ENCODE measurements at regions not wholly inside any gene's neighbourhood (a gene's known extent, or its start where the extent isn't known, plus 50 kb on each side); places are given as distances from the start of the nearest gene placed in this dataset.

DNA sequence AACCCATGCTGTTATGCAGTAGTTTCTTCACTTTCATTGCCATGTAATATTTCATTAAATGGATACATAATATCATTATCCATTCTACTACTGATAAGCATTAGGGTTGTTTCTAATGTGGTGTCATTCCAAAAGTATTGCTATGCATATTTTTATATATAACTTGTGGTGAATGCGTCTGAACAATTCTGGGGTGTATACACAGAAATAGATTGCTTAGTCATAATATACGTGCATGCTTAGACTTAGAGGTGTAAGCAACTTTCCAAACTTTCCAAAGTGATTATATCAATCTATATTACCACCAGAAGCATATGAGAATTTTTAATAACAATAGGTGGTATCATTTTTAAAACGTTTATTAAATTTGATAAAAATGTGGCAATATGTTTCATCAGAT is 540.9 kb downstream of the DSC3 start:
- ChIA-PET CTCF (no interaction called here), POLR2A (no interaction called here)
- no peaks in the 10 kb centered on the region for H3K4me1 Mint-ChIP-seq
- H3K27me3 Mint-ChIP-seq, result no peaks in the 10 kb centered on the region
- H3K4me3 Mint-ChIP-seq, result no peak overlapping the region
- no peak overlapping the region for H3K27ac Mint-ChIP-seq
- H3K36me3 Mint-ChIP-seq (ENCODE audit: low read depth), result no peaks in the 10 kb centered on the region
- DNase-seq, result no peak
- H3K9me3 Mint-ChIP-seq, result no peaks in the 10 kb centered on the region

DNA sequence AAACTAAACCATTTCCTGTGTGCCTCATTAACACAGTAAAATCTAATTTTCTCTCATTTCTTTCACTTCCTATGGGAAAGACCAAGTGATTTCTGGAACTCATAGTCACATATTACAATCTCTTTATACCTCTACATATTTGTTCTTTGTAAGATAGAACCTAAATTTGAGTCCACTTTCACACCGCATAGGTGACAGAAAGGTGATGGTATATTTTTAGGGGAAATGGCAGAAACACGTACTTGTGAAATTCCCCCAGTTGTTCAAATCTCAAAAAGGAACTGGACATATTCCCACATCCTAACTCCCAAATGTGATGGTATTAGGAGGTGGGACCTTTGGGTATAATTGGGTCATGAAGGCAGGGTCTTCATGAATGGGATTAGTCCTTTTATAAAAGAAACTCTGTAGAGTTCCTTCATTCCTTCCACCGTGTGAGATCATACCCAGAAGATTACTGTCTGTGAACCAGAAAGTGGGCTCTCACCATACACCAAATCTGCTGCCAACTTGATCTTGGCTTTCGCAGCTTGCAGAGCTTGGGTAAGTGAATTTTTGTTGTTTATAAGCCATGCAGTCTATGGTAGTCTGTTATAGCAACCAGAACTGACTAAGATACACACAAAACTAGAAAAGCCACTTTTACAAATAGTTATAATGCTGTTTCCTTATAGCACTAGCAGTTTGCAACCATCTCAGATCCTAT is 542.1 kb downstream of the DSC3 start:
- DNase-seq, result no peak
- H3K9me3 Mint-ChIP-seq, result no peaks in the 10 kb centered on the region
- POLR2A ChIA-PET, result no interaction called here
- no peaks in the 10 kb centered on the region for H3K36me3 Mint-ChIP-seq (ENCODE audit: low read depth)
- H3K27ac Mint-ChIP-seq, result no peak overlapping the region
- no peaks in the 10 kb centered on the region for H3K27me3 Mint-ChIP-seq
- H3K4me1 Mint-ChIP-seq, result no peaks in the 10 kb centered on the region
- CTCF ChIA-PET, result no interaction called here
- H3K4me3 Mint-ChIP-seq, result no peak overlapping the region

DNA sequence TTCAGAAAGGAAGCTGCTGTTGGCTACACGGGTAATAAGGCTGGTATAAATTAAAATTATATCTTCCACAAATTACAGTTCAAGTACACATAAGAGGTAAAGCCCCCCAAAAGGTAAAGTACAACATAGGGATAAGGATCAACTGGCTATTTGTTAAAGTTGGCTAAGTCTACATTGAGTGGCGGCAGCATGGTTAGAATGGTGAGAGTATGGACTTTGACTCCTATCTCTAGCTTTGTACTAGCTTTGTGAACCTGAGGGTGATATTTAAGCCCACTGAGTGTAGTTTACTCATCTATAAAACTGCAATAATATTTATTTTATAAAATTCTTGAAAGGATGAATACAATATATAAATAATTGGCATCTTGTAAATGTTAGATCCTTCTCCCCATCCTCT is 542.8 kb downstream of the DSC3 start:
- Mint-ChIP-seq H3K27ac (no peak overlapping the region), H3K36me3 (ENCODE audit: low read depth) (no peaks in the 10 kb centered on the region), H3K4me3 (no peak overlapping the region), H3K4me1 (no peaks in the 10 kb centered on the region), H3K9me3 (no peaks in the 10 kb centered on the region), H3K27me3 (no peaks in the 10 kb centered on the region)
- ChIA-PET CTCF (no interaction called here), POLR2A (no interaction called here)
- DNase-seq, result no peak

DNA sequence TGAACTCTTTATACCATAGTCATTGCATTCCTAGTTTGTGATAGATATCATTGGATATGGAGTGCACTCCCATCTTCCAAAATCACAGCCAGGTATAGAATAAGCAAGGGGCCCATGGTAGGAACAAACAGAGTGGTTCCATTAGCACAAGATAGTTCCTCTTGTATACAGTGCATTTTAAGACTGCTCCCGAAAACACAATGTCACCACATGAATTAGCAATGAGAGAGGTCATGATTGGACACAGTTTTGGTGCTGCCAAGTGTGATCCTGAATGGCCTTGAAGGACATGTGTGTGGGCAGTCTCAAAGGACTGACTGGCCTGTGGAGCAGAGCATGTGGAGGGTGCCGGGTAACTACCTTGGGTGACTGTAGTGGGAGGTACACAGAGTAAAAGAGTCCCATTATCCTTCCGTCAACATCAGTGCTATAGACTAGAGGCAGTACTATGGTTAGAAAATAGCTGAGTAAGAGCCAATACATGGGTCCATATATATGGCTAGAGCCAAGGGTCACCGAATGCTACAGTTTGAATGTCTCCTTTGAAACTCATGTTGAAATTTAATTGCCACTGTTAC is 549.9 kb downstream of the DSC3 start:
- POLR2A ChIA-PET, result no interaction called here
- no peak for DNase-seq
- CTCF ChIA-PET, result no interaction called here
- H3K27me3 Mint-ChIP-seq, result no peaks in the 10 kb centered on the region
- no peaks in the 10 kb centered on the region for H3K4me1 Mint-ChIP-seq
- H3K4me3 Mint-ChIP-seq, result no peak overlapping the region
- H3K36me3 Mint-ChIP-seq (ENCODE audit: low read depth), result no peaks in the 10 kb centered on the region
- no peaks in the 10 kb centered on the region for H3K9me3 Mint-ChIP-seq
- no peak overlapping the region for H3K27ac Mint-ChIP-seq

DNA sequence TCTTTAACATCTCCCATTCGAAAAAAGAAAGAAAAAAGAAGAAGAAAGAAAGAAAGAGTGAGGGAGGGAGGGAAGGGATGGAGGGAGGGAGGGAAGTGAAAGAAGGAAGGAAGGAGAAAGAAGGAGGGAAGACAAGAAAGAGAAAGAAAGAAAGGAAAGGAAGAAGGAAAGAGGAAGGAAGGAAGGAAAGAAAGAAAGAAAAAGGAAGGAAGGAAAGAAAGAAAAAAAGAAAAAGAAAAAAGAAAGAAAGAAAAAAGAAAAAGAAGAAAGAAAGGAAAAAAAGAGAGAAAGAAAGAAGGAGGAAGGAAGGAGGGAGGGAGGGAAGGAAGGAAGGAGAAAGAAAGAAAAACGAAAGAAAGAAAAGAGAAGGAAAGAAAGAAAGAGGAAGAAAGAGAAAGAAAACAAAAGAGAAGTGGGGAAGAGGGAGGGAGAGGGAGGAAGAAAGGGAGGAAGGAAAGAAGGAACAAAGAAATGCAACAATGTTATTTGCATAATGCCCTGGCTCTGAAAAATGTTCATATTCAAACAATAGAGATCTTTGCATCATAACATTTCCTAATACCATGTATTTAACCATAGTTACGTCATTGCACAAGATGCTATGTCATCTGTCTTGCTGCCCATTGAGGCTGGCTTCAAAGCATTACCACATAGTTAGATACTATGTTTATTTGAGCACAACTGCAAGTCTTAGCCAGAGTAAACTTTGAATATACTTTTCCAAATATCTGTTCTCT is 550.6 kb downstream of the DSC3 start:
- H3K4me1 Mint-ChIP-seq, result no peaks in the 10 kb centered on the region
- no peak for DNase-seq
- ChIA-PET POLR2A (no interaction called here), CTCF (no interaction called here)
- H3K9me3 Mint-ChIP-seq, result no peaks in the 10 kb centered on the region
- H3K36me3 Mint-ChIP-seq (ENCODE audit: low read depth), result no peaks in the 10 kb centered on the region
- H3K4me3 Mint-ChIP-seq, result no peak overlapping the region
- H3K27me3 Mint-ChIP-seq, result no peaks in the 10 kb centered on the region
- no peak overlapping the region for H3K27ac Mint-ChIP-seq

DNA sequence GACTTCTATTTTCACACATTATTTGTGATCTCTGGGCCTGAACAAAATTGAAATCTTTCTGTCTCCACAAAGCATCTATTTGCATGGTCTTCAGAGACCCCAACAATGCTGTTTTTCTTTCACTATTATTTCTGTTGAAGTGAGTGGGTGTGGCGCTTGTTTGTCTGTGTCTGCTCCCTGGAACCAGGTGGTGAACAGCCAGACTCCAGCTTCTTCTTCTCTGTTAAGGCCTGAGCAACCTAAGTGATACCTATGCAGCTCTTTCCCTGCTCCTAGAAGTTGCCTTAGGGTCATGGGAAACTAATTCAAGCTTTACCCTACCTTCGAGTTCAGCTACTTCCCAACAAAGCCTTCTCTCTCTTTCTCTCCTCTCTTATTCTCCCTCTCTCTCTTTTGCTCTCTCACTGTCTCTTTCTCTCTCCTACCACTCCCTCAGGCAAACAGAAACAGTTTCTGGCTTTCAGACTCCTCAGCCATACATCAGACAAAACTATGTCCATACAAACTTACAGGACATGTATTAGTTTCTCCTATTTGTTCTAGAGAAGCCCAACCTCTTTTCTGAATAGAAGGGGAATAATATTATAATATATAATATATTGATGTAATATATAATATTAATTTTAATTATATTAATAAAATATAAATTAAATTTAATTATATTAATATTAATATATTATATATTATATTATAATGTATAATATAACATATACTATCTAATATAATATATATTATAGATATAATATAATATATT is 552.5 kb downstream of the DSC3 start:
- ChIA-PET POLR2A (no interaction called here), CTCF (no interaction called here)
- Mint-ChIP-seq H3K27me3 (no peaks in the 10 kb centered on the region), H3K9me3 (no peaks in the 10 kb centered on the region), H3K4me3 (no peak overlapping the region), H3K4me1 (no peaks in the 10 kb centered on the region), H3K27ac (no peak overlapping the region), H3K36me3 (ENCODE audit: low read depth) (no peaks in the 10 kb centered on the region)
- DNase-seq, result no peak

DNA sequence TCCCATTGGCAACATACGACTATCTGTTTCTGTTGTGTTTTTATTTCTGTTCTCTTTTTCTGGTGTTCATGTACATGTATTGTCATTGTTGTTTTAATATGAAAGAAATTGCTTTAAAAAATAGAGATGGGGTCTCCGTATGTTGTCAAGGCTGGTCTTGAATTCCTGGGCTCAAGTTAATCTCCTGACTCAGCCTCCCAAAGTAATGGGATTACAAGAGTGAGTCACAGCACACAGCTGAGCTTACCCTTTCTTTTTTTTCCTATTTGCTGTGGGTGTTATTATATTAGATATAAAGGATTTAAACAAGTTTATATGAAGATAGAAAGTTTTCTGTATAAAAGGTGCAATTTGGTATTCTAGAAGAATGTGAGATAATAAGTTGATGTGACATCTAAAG is 554.6 kb downstream of the DSC3 start:
- Mint-ChIP-seq H3K36me3 (ENCODE audit: low read depth) (no peaks in the 10 kb centered on the region), H3K27ac (no peak overlapping the region)
- CTCF ChIA-PET, result no interaction called here

DNA sequence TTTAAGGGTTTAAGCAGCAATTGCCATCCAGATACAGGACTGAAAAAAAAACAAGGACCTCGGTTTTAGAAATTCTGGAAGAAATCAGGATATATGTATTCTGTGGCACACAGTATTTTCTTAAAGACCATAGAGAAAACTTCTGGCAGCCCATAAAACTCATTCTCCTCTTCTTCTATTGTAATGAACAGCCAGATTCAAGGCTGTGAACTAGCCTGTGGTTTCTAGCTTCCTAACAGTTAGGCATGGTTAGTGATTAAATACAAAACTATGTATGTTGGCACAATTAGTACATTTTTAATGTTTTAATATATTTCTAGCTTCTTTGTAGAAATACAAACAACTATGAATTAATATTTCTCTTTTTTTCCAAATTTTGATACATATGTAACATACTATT is 555.7 kb downstream of the DSC3 start:
- H3K4me3 Mint-ChIP-seq, result no peak overlapping the region
- no peaks in the 10 kb centered on the region for H3K4me1 Mint-ChIP-seq
- ChIA-PET CTCF (no interaction called here), POLR2A (no interaction called here)
- H3K27ac Mint-ChIP-seq, result no peak overlapping the region
- no peak for DNase-seq
- no peaks in the 10 kb centered on the region for H3K36me3 Mint-ChIP-seq (ENCODE audit: low read depth)
- no peaks in the 10 kb centered on the region for H3K9me3 Mint-ChIP-seq
- no peaks in the 10 kb centered on the region for H3K27me3 Mint-ChIP-seq

More for the DNA sequence above, 554.6 kb downstream of the DSC3 start:
- Mint-ChIP-seq H3K4me3 (no peak overlapping the region), H3K27me3 (no peaks in the 10 kb centered on the region), H3K9me3 (no peaks in the 10 kb centered on the region), H3K4me1 (no peaks in the 10 kb centered on the region)
- POLR2A ChIA-PET, result no interaction called here
- DNase-seq, result no peak

DNA sequence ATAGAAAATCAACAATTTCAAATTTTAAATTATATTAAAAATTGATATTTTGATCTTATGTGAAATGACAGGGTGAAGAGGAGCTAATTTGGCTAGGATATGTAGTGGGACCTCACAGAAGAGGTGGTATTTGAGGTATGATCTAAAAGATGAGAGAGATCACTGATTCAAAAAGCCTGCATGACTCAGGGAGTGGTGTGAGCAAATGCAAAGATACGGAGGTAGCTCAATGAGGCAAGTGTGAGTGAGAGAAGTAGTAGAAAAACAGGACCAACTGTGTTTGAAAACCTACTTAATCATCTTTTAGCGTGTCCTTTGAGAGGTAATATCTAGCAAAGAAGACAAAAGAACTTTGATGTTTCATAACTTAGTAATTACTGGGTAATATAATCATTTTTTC is 557.5 kb downstream of the DSC3 start:
- no peak overlapping the region for H3K27ac Mint-ChIP-seq
- H3K4me3 Mint-ChIP-seq, result no peak overlapping the region
- ChIA-PET POLR2A (no interaction called here), CTCF (no interaction called here)
- peaks cover 2% of the 10 kb centered on the region for H3K9me3 Mint-ChIP-seq
- no peak for DNase-seq
- H3K36me3 Mint-ChIP-seq (ENCODE audit: low read depth), result no peaks in the 10 kb centered on the region
- H3K27me3 Mint-ChIP-seq, result no peaks in the 10 kb centered on the region
- no peaks in the 10 kb centered on the region for H3K4me1 Mint-ChIP-seq

DNA sequence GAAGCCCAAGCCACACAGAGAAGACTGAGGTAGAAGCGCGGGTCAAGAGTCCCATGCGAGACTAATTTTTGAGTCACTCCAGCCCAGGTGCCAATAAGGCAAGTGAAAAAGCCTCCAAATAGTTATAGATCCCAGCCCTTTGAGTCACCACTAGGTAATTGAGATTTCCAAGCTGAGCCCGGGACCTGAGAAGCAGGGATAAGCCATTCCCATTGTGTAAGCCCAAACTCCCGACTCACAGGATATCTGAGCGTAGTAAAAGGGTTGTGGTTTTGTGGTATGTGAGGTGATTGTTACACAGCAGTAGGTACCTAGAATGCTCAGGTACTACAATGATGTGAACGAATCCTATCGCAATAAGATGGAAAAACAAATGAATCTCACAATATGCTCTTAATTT is 560.7 kb downstream of the DSC3 start:
- Mint-ChIP-seq H3K27ac (no peak overlapping the region), H3K4me1 (no peaks in the 10 kb centered on the region), H3K36me3 (ENCODE audit: low read depth) (no peaks in the 10 kb centered on the region), H3K9me3 (peaks cover 4% of the 10 kb centered on the region), H3K4me3 (no peak overlapping the region), H3K27me3 (no peaks in the 10 kb centered on the region)
- no peak for DNase-seq
- CTCF ChIA-PET, result no interaction called here
- POLR2A ChIA-PET, result no interaction called here

DNA sequence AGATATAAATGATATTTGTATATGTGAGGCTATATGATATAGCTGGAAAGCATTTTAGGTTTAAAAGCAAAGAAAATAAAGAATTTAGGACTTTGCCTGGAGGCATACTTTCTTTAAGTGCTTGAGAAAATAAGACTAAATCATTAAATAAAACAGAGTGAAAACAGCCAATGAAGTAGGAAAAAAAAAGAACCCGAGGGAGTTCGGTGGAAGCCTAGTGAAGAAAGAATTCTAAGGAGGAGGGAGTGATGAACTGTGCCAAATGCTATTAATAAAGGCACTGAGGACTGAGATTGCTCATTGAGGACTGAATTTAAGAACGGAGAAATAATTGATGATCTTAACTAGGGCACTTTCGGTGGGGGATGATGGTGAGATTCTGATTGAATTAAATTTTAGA is 573.5 kb downstream of the DSC3 start:
- no peak for DNase-seq
- POLR2A ChIA-PET, result no interaction called here
- Mint-ChIP-seq H3K36me3 (ENCODE audit: low read depth) (no peaks in the 10 kb centered on the region), H3K27me3 (no peaks in the 10 kb centered on the region), H3K4me1 (no peaks in the 10 kb centered on the region), H3K9me3 (peaks cover 7% of the 10 kb centered on the region), H3K27ac (no peak overlapping the region), H3K4me3 (no peak overlapping the region)
- CTCF ChIA-PET, result no interaction called here

DNA sequence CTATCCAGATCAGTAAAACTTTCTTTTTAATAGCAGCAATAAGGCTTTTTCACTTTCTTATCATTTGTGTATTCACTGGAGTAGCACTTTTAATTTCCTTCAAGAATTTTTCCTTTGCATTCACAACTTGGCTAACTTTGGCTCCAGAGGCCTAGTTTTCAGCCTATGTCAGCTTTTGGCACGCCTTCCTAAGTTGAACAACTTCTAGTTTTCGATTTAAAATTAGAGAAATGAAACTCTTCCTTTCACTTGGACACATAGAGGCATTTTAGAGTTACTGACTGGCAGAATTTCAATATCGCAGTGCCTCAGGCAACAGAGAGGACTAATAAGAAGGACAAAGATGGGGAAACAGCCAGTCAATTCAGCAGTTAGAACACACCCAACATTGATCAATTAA is 577.4 kb downstream of the DSC3 start:
- no peak for DNase-seq
- Mint-ChIP-seq H3K27me3 (no peaks in the 10 kb centered on the region), H3K9me3 (peaks cover 12% of the 10 kb centered on the region), H3K27ac (no peak overlapping the region), H3K4me1 (no peaks in the 10 kb centered on the region), H3K36me3 (ENCODE audit: low read depth) (no peaks in the 10 kb centered on the region), H3K4me3 (no peak overlapping the region)
- ChIA-PET POLR2A (no interaction called here), CTCF (no interaction called here)

DNA sequence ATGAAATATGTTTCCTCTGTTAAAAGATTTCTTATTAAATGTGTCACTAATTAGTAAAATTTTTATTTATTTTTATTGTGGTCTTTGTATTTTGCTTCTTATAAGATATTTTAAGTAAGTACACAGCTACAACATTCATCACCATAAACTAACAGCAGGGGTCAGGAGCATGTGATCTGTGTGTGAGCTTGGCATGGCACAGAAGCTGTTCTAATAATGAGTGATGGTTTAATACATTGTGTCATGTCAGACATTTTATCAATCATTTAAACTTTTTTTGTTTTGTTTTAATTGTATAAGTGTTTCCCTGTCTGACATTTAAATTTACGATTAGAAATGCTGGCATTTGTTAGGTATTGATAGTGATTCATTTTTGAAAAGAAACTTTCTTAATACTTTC is 585.4 kb downstream of the DSC3 start:
- CTCF ChIA-PET, result no interaction called here
- Mint-ChIP-seq H3K9me3 (peaks cover 12% of the 10 kb centered on the region), H3K4me3 (no peak overlapping the region), H3K36me3 (ENCODE audit: low read depth) (no peaks in the 10 kb centered on the region), H3K27me3 (no peaks in the 10 kb centered on the region), H3K4me1 (no peaks in the 10 kb centered on the region), H3K27ac (no peak overlapping the region)
- POLR2A ChIA-PET, result no interaction called here
- no peak for DNase-seq

DNA sequence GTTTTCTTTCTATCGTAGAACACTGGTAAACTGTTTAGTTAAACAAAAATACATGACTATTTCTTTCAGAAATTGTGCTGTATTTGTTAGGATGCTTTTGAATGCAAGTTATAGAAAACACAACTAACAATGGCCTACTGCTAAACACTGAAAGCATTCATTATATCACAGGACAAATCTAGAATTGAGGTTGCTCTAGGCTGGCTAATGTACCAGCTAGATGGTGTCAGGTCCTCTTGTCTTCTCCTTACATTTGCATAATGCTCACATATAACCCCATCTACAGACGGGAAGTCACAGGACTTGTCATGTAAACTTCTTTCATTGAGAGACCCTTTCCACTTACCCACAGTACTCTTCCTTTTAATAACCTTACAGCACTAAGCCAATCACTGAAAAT is 586.8 kb downstream of the DSC3 start:
- no peaks in the 10 kb centered on the region for H3K36me3 Mint-ChIP-seq (ENCODE audit: low read depth)
- H3K4me1 Mint-ChIP-seq, result no peaks in the 10 kb centered on the region
- POLR2A ChIA-PET, result no interaction called here
- H3K9me3 Mint-ChIP-seq, result peaks cover 12% of the 10 kb centered on the region
- no peak for DNase-seq
- H3K27ac Mint-ChIP-seq, result no peak overlapping the region
- CTCF ChIA-PET, result no interaction called here
- no peaks in the 10 kb centered on the region for H3K27me3 Mint-ChIP-seq
- H3K4me3 Mint-ChIP-seq, result no peak overlapping the region
